Astrocyte (in vitro differentiated cells and primary cell): ENCODE measurements at regions not wholly inside any gene's neighbourhood (a gene's known extent, or its start where the extent isn't known, plus 50 kb on each side); places are given as distances from the start of the nearest gene placed in this dataset.
"Not testable (repeated sequence)": the region's sequence is repeated elsewhere in the genome, so short reads cannot be mapped to it uniquely, and the experiment has no call there.

Experiments
- DNase-seq: peaks from one replicate; pipeline ENCODE4 v3.0.0-alpha.2; 2010; ENCODE audit warnings: low read depth
- FAIRE-seq: peaks from 2 replicates; lab custom pipeline; 2011; peaks lifted over from hg19 to GRCh38; lab: Jason Lieb, UNC
- H2AFZ ChIP-seq: 2 replicates; pipeline ENCODE4 v1.6.0; 2012; ENCODE audit warnings: low read depth, low read length, inconsistent platforms
- H3K27ac ChIP-seq: 2 replicates; pipeline ENCODE4 v1.5.1; 2011; ENCODE audit warnings: low read depth, low read length, inconsistent platforms
- H3K27me3 ChIP-seq: 2 replicates; pipeline ENCODE4 v1.6.0; 2011; ENCODE audit warnings: low read length, inconsistent platforms; ENCODE audit not compliant: insufficient read depth
- H3K36me3 ChIP-seq: 2 replicates; pipeline ENCODE4 v1.5.1; 2011; ENCODE audit warnings: low read length, inconsistent platforms; ENCODE audit not compliant: insufficient read depth
- H3K4me1 ChIP-seq: 2 replicates; pipeline ENCODE4 v1.5.1; 2011; ENCODE audit warnings: low read length, inconsistent platforms; ENCODE audit not compliant: insufficient read depth
- H3K4me2 ChIP-seq: 2 replicates; pipeline ENCODE4 v1.6.0; 2012; ENCODE audit warnings: low read length, inconsistent platforms
- H3K4me3 ChIP-seq: 2 replicates; pipeline ENCODE4 v1.5.1; 2011; ENCODE audit warnings: low read depth, mild to moderate bottlenecking, low read length, inconsistent platforms; ENCODE audit not compliant: insufficient read depth
- H3K79me2 ChIP-seq: 2 replicates; pipeline ENCODE4 v1.6.0; 2012; ENCODE audit warnings: mild to moderate bottlenecking, low read length, inconsistent platforms; ENCODE audit not compliant: insufficient read depth
- H3K9ac ChIP-seq: 2 replicates; pipeline ENCODE4 v1.6.0; 2012; ENCODE audit warnings: mild to moderate bottlenecking, low read length, inconsistent platforms
- H3K9me3 ChIP-seq: 2 replicates; pipeline ENCODE4 v1.5.1; 2012; ENCODE audit warnings: low read depth, mild to moderate bottlenecking, low read length, inconsistent platforms; ENCODE audit not compliant: insufficient read depth
- H4K20me1 ChIP-seq: 2 replicates; pipeline ENCODE4 v1.6.0; 2012; ENCODE audit warnings: low read length, inconsistent platforms; ENCODE audit not compliant: insufficient read depth
- H3K27ac Mint-ChIP-seq: one replicate; pipeline ENCODE4 v1.8.0; 2021; ENCODE audit warnings: mild to moderate bottlenecking, mixed read lengths; ENCODE audit not compliant: unreplicated experiment
- H3K27me3 Mint-ChIP-seq: one replicate; pipeline ENCODE4 v1.8.0; 2021; ENCODE audit warnings: low read depth, mixed read lengths; ENCODE audit not compliant: unreplicated experiment
- H3K36me3 Mint-ChIP-seq: one replicate; pipeline ENCODE4 v1.8.0; 2021; ENCODE audit warnings: low read depth, mixed read lengths; ENCODE audit not compliant: unreplicated experiment
- H3K4me1 Mint-ChIP-seq: one replicate; pipeline ENCODE4 v1.8.0; 2021; ENCODE audit warnings: low read depth, mixed read lengths; ENCODE audit not compliant: unreplicated experiment
- H3K4me3 Mint-ChIP-seq: one replicate; pipeline ENCODE4 v1.8.0; 2021; ENCODE audit warnings: mild to moderate bottlenecking, moderate library complexity, mixed read lengths; ENCODE audit not compliant: unreplicated experiment
- H3K9me3 Mint-ChIP-seq: one replicate; pipeline ENCODE4 v1.8.0; 2021; ENCODE audit warnings: mild to moderate bottlenecking, mixed read lengths; ENCODE audit not compliant: unreplicated experiment

- DNase-seq, H3K27me3 Mint-ChIP-seq, H3K36me3 Mint-ChIP-seq, H3K4me2 ChIP-seq, H3K9me3 Mint-ChIP-seq, H3K79me2 ChIP-seq, H4K20me1 ChIP-seq, H3K4me1 ChIP-seq, H2AFZ ChIP-seq, H3K4me3 ChIP-seq, H3K4me1 Mint-ChIP-seq, H3K27ac Mint-ChIP-seq, FAIRE-seq, H3K9ac ChIP-seq, H3K27ac ChIP-seq, H3K9me3 ChIP-seq, H3K36me3 ChIP-seq, H3K27me3 ChIP-seq, H3K4me3 Mint-ChIP-seq: not testable (repeated sequence)
These were observed 527.1 kb downstream of the TP53TG3F start for GRCh38 chr16:33986521-33986920.

GRCh38 chr16:33987348-33987963, 528.0 kb downstream of the TP53TG3F start:
- H3K4me1 ChIP-seq, H3K27ac Mint-ChIP-seq, H3K9me3 ChIP-seq, H4K20me1 ChIP-seq, H2AFZ ChIP-seq, H3K9ac ChIP-seq, H3K4me3 Mint-ChIP-seq, H3K9me3 Mint-ChIP-seq, H3K27me3 ChIP-seq, H3K36me3 Mint-ChIP-seq, H3K4me1 Mint-ChIP-seq, FAIRE-seq, H3K27me3 Mint-ChIP-seq, H3K79me2 ChIP-seq, H3K4me2 ChIP-seq, H3K4me3 ChIP-seq, H3K36me3 ChIP-seq, H3K27ac ChIP-seq, DNase-seq: not testable (repeated sequence)

GRCh38 chr16:33988012-33988411, 528.6 kb downstream of the TP53TG3F start:
- not testable (repeated sequence) for H3K27ac ChIP-seq, H3K27ac Mint-ChIP-seq, H3K4me3 ChIP-seq, H3K36me3 Mint-ChIP-seq, H3K27me3 Mint-ChIP-seq, H3K79me2 ChIP-seq, H3K9me3 ChIP-seq, H2AFZ ChIP-seq, H3K4me2 ChIP-seq, H4K20me1 ChIP-seq, FAIRE-seq, DNase-seq, H3K9me3 Mint-ChIP-seq, H3K4me3 Mint-ChIP-seq, H3K9ac ChIP-seq, H3K27me3 ChIP-seq, H3K36me3 ChIP-seq, H3K4me1 ChIP-seq, H3K4me1 Mint-ChIP-seq

GRCh38 chr16:33990488-33990887, 531.1 kb downstream of the TP53TG3F start:
- not testable (repeated sequence) for FAIRE-seq, H3K4me1 Mint-ChIP-seq, H3K27me3 Mint-ChIP-seq

GRCh38 chr16:33992513-33993177, 533.2 kb downstream of the TP53TG3F start:
- not testable (repeated sequence) for H3K4me2 ChIP-seq, FAIRE-seq, H3K27me3 ChIP-seq, H3K79me2 ChIP-seq, H3K9me3 ChIP-seq, DNase-seq, H3K4me1 ChIP-seq, H3K27ac Mint-ChIP-seq, H3K4me3 ChIP-seq, H3K36me3 Mint-ChIP-seq, H3K27ac ChIP-seq, H3K27me3 Mint-ChIP-seq, H3K4me1 Mint-ChIP-seq, H3K4me3 Mint-ChIP-seq, H3K36me3 ChIP-seq, H3K9me3 Mint-ChIP-seq, H3K9ac ChIP-seq, H2AFZ ChIP-seq, H4K20me1 ChIP-seq

More at GRCh38 chr16:33990488-33990887, 531.1 kb downstream of the TP53TG3F start:
- H3K36me3 Mint-ChIP-seq, H3K9me3 Mint-ChIP-seq, DNase-seq, H3K27ac Mint-ChIP-seq, H3K79me2 ChIP-seq, H3K27me3 ChIP-seq, H3K4me3 ChIP-seq, H3K9me3 ChIP-seq, H3K36me3 ChIP-seq, H2AFZ ChIP-seq, H3K4me2 ChIP-seq, H3K27ac ChIP-seq, H3K9ac ChIP-seq, H4K20me1 ChIP-seq, H3K4me1 ChIP-seq, H3K4me3 Mint-ChIP-seq: not testable (repeated sequence)

- FAIRE-seq, H3K79me2 ChIP-seq, H3K27me3 ChIP-seq, H3K4me3 ChIP-seq, H3K36me3 ChIP-seq, H3K36me3 Mint-ChIP-seq, H3K4me1 ChIP-seq, H3K4me2 ChIP-seq, DNase-seq, H3K9me3 ChIP-seq, H3K27ac Mint-ChIP-seq, H3K4me3 Mint-ChIP-seq, H3K9me3 Mint-ChIP-seq, H3K27me3 Mint-ChIP-seq, H4K20me1 ChIP-seq, H3K4me1 Mint-ChIP-seq, H2AFZ ChIP-seq, H3K27ac ChIP-seq, H3K9ac ChIP-seq: not testable (repeated sequence)
These were observed 534.8 kb downstream of the TP53TG3F start for GRCh38 chr16:33994207-33994606.
